Mesenchymal stem cell (in vitro differentiated cells and primary cell): ENCODE measurements at regions not wholly inside any gene's neighbourhood (a gene's known extent, or its start where the extent isn't known, plus 50 kb on each side); places are given as distances from the start of the nearest gene placed in this dataset.

ENCODE experiments used
- DNase-seq: peaks from one replicate; pipeline ENCODE4 v3.0.0-alpha.2; 2013
- H2AFZ ChIP-seq: one replicate; pipeline ENCODE4 v1.6.1; 2013; ENCODE audit warnings: low read depth, mild to moderate bottlenecking, control low read depth, inconsistent platforms, low read length, moderate library complexity
- H2AK5ac ChIP-seq: 2 replicates; pipeline ENCODE4 v1.6.1; 2013; ENCODE audit warnings: low read length, moderate library complexity, mild to moderate bottlenecking, inconsistent platforms; ENCODE audit not compliant: severe bottlenecking
- H2BK120ac ChIP-seq: one replicate; pipeline ENCODE4 v1.6.1; 2013; ENCODE audit warnings: low read depth, mild to moderate bottlenecking, inconsistent platforms, low read length, moderate library complexity
- H2BK12ac ChIP-seq, 2 experiments: one replicate each; pipeline ENCODE4 v1.6.1; 2013; ENCODE audit warnings: inconsistent platforms in 2 of 2, low read length in 2 of 2, mild to moderate bottlenecking in 2 of 2, moderate library complexity in 2 of 2, control low read depth in 1 of 2
- H2BK15ac ChIP-seq: one replicate; pipeline ENCODE4 v1.6.1; 2013; ENCODE audit warnings: mild to moderate bottlenecking, low read depth, inconsistent platforms; ENCODE audit not compliant: poor library complexity, severe bottlenecking
- H2BK5ac ChIP-seq: 2 replicates; pipeline ENCODE4 v1.6.1; 2013; ENCODE audit warnings: low read depth, mild to moderate bottlenecking, low read length, control low read depth, inconsistent platforms; ENCODE audit not compliant: poor library complexity, severe bottlenecking
- H3K14ac ChIP-seq, 2 experiments: one replicate each; pipeline ENCODE4 v1.6.1; 2013; ENCODE audit warnings: inconsistent platforms in 2 of 2, low read length in 2 of 2, control low read depth in 1 of 2, mild to moderate bottlenecking in 1 of 2, moderate library complexity in 1 of 2
- H3K18ac ChIP-seq, 2 experiments: one replicate each; pipeline ENCODE4 v1.6.1; 2013; ENCODE audit warnings: inconsistent platforms in 2 of 2, low read length in 2 of 2, control low read depth in 1 of 2, low read depth in 1 of 2, mild to moderate bottlenecking in 1 of 2
- H3K23ac ChIP-seq, 2 experiments: one replicate each; pipeline ENCODE4 v1.6.1; 2013; ENCODE audit warnings: inconsistent platforms in 2 of 2, low read length in 2 of 2, mild to moderate bottlenecking in 2 of 2, moderate library complexity in 2 of 2, control low read depth in 1 of 2
- H3K27ac ChIP-seq: 2 replicates; pipeline ENCODE4 v1.5.1; 2013; ENCODE audit warnings: mild to moderate bottlenecking, moderate library complexity, low read length, control low read depth, inconsistent platforms; ENCODE audit not compliant: poor library complexity, severe bottlenecking
- H3K27me3 ChIP-seq, 2 experiments: 2 replicates each; pipeline versions ENCODE4 v1.6.1 to v1.7.0; 2013; ENCODE audit warnings: low read length in 2 of 2, mild to moderate bottlenecking in 2 of 2, moderate library complexity in 2 of 2, control low read depth in 1 of 2, inconsistent platforms in 1 of 2; ENCODE audit not compliant: control insufficient read depth in 1 of 2, insufficient read depth in 1 of 2
- H3K36me3 ChIP-seq, 2 experiments: 2 replicates each; pipeline versions ENCODE4 v1.6.1 to v1.7.0; 2013; ENCODE audit warnings: low read length in 2 of 2, control low read depth in 1 of 2, inconsistent platforms in 1 of 2, low read depth in 1 of 2, mild to moderate bottlenecking in 1 of 2; ENCODE audit not compliant: insufficient read depth in 2 of 2, control insufficient read depth in 1 of 2
- H3K4ac ChIP-seq, 2 experiments: one replicate each; pipeline ENCODE4 v1.6.1; 2013; ENCODE audit warnings: inconsistent platforms in 2 of 2, low read length in 2 of 2, mild to moderate bottlenecking in 2 of 2, moderate library complexity in 2 of 2, control low read depth in 1 of 2, low read depth in 1 of 2
- H3K4me1 ChIP-seq: 2 replicates; pipeline ENCODE4 v1.6.1; 2013; ENCODE audit warnings: low read depth, low read length, control low read depth; ENCODE audit not compliant: control insufficient read depth, insufficient read depth
- H3K4me2 ChIP-seq: 2 replicates; pipeline ENCODE4 v1.6.1; 2013; ENCODE audit warnings: low read length, mild to moderate bottlenecking, inconsistent platforms; ENCODE audit not compliant: poor library complexity, severe bottlenecking
- H3K4me3 ChIP-seq, 2 experiments: 2 replicates each; pipeline versions ENCODE4 v1.5.1 to v1.7.0; 2013; ENCODE audit warnings: low read length in 2 of 2, mild to moderate bottlenecking in 2 of 2, control low read depth in 1 of 2, low read depth in 1 of 2; ENCODE audit not compliant: insufficient read depth in 1 of 2
- H3K79me1 ChIP-seq: replicated peaks from 2 replicates; pipeline ENCODE4 v1.6.1; 2013; ENCODE audit warnings: mild to moderate bottlenecking, control low read depth, low read length, inconsistent platforms; ENCODE audit not compliant: poor library complexity, severe bottlenecking
- H3K9ac ChIP-seq: 2 replicates; pipeline ENCODE4 v1.7.0; 2013; ENCODE audit warnings: mild to moderate bottlenecking, low read length, moderate library complexity
- H3K9me3 ChIP-seq: 2 replicates; pipeline ENCODE4 v1.7.0; 2013; ENCODE audit warnings: mild to moderate bottlenecking, low read length; ENCODE audit not compliant: control insufficient read depth
- H4K8ac ChIP-seq: one replicate; pipeline ENCODE4 v1.6.1; 2013; ENCODE audit warnings: inconsistent platforms, mild to moderate bottlenecking, low read length, moderate library complexity
- H4K91ac ChIP-seq: one replicate; pipeline ENCODE4 v1.6.1; 2013; ENCODE audit warnings: mild to moderate bottlenecking, low read length, inconsistent platforms
- WGBS: methylation state at CpG from one replicate; pipeline ENCODE4 v1.1.7; 2013; ENCODE audit warnings: mixed read lengths; 5-methylcytosine and 5-hydroxymethylcytosine counted together

GRCh38 chr3:40753291-40753770 is 228.6 kb downstream of the ZNF621 start:
- Histone ChIP-seq H2BK5ac (no peak overlapping the region), H3K36me3 (no peaks in the 10 kb centered on the region), H2BK120ac (no peak overlapping the region), H3K4me3 (no peak overlapping the region), H3K23ac (no peak overlapping the region), H3K27me3 (peaks cover 8 to 26% of the 10 kb centered on the region in 2 experiments), H3K9me3 (no peaks in the 10 kb centered on the region), H3K79me1 (no peaks in the 10 kb centered on the region), H3K4me2 (no peak overlapping the region), H2AK5ac (no peak overlapping the region), H2BK15ac (no peak overlapping the region), H3K9ac (no peak overlapping the region), H3K4me1 (peaks cover 2% of the 10 kb centered on the region), H2BK12ac (no peak overlapping the region), H3K18ac (no peak overlapping the region), H3K4ac (no peak overlapping the region), H4K8ac (no peak overlapping the region), H4K91ac (no peak overlapping the region), H2AFZ (no peak overlapping the region), H3K14ac (no peak overlapping the region), H3K27ac (no peak overlapping the region)
- no peak for DNase-seq

GRCh38 chr3:40753951-40754350 is 229.2 kb downstream of the ZNF621 start:
- Histone ChIP-seq H2BK12ac (no peak overlapping the region), H2AK5ac (no peak overlapping the region), H3K4ac (no peak overlapping the region), H3K9me3 (no peaks in the 10 kb centered on the region), H4K91ac (no peak overlapping the region), H4K8ac (no peak overlapping the region), H3K36me3 (no peaks in the 10 kb centered on the region), H3K9ac (no peak overlapping the region), H3K18ac (no peak overlapping the region), H3K79me1 (no peaks in the 10 kb centered on the region), H3K4me1 (peaks cover 2% of the 10 kb centered on the region), H2BK15ac (no peak overlapping the region), H3K4me3 (no peak overlapping the region), H3K27ac (no peak overlapping the region), H2BK5ac (no peak overlapping the region), H2BK120ac (no peak overlapping the region), H3K4me2 (no peak overlapping the region), H3K23ac (no peak overlapping the region), H3K27me3 (peaks cover 5 to 26% of the 10 kb centered on the region in 2 experiments), H2AFZ (no peak overlapping the region), H3K14ac (no peak overlapping the region)
- no peak for DNase-seq
- WGBS: 57% methylated on average over 3 of the region's 3 CpGs

GRCh38 chr3:40754994-40755393 is 230.2 kb downstream of the ZNF621 start:
- WGBS: 84% methylated on average over 2 of the region's 2 CpGs
- H4K91ac ChIP-seq: no peak overlapping the region

GRCh38 chr3:40756500-40756899 is 231.7 kb downstream of the ZNF621 start:
- no peak overlapping the region for H3K14ac ChIP-seq
- no peaks in the 10 kb centered on the region for H3K79me1 ChIP-seq
- no peak overlapping the region for H2AK5ac ChIP-seq
- no peaks in the 10 kb centered on the region for H3K9me3 ChIP-seq
- H2BK12ac ChIP-seq: no peak overlapping the region
- no peak overlapping the region for H2AFZ ChIP-seq
- no peak overlapping the region for H3K4me2 ChIP-seq
- H3K4me1 ChIP-seq: peaks cover 2% of the 10 kb centered on the region
- 77% methylated on average over 1 of the region's 1 CpG for WGBS
- H2BK5ac ChIP-seq: no peak overlapping the region
- peaks cover 5 to 26% of the 10 kb centered on the region in 2 experiments for H3K27me3 ChIP-seq
- H3K36me3 ChIP-seq: no peaks in the 10 kb centered on the region
- H3K4ac ChIP-seq: no peak overlapping the region
- H4K91ac ChIP-seq: no peak overlapping the region
- H2BK120ac ChIP-seq: no peak overlapping the region
- H3K27ac ChIP-seq: no peak overlapping the region
- no peak overlapping the region for H3K9ac ChIP-seq
- no peak overlapping the region for H3K4me3 ChIP-seq
- no peak overlapping the region for H4K8ac ChIP-seq
- no peak overlapping the region for H3K23ac ChIP-seq
- no peak overlapping the region for H2BK15ac ChIP-seq
- no peak for DNase-seq
- no peak overlapping the region for H3K18ac ChIP-seq

More at GRCh38 chr3:40754994-40755393, 230.2 kb downstream of the ZNF621 start:
- Histone ChIP-seq H2BK120ac (no peak overlapping the region), H2AK5ac (no peak overlapping the region), H3K9ac (no peak overlapping the region), H2AFZ (no peak overlapping the region), H3K4me2 (no peak overlapping the region), H3K36me3 (no peaks in the 10 kb centered on the region), H3K4me3 (no peak overlapping the region), H3K27ac (no peak overlapping the region), H3K4me1 (peaks cover 2% of the 10 kb centered on the region), H3K4ac (no peak overlapping the region), H2BK5ac (no peak overlapping the region), H3K18ac (no peak overlapping the region), H3K9me3 (no peaks in the 10 kb centered on the region), H3K27me3 (peaks cover 5 to 26% of the 10 kb centered on the region in 2 experiments), H2BK15ac (no peak overlapping the region), H3K79me1 (no peaks in the 10 kb centered on the region), H4K8ac (no peak overlapping the region), H3K23ac (no peak overlapping the region), H2BK12ac (no peak overlapping the region), H3K14ac (no peak overlapping the region)
- no peak for DNase-seq
